ENCODE measurements at regions not wholly inside any gene's neighbourhood (a gene's known extent, or its start where the extent isn't known, plus 50 kb on each side); places are given as distances from the start of the nearest gene placed in this dataset.

DNA sequence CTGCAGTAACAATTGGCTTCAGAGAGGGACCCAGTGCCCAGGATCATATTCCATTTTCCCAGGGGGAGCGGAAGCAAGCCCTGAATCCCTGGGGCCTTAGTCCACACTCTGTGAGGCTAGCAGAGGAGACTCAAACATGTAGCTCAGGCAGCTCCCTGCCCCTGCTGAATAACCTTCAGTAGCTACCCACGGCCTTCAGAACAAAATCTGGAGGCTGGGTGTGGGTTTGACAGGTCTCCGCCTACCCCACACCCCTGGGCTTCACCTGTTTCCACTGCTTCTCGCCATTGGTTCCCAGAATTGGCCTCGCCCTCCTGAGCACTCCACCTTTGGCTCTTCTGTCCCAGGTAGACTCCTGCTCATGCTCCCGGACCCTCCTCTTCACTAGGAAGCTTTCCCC lies 93.6 kb upstream of the ATP2B2 start:
- no peaks in the 10 kb centered on the region for H3K4me1 ChIP-seq
- TF ChIP-seq CTCF (IDR thresholded peaks at IDR 0.05) (no peak), POLR2A (IDR thresholded peaks at IDR 0.05) (no peak)
- H3K9me3 ChIP-seq = no peaks in the 10 kb centered on the region
- intact Hi-C loops (cut with DNase I; ENCODE audit: low total_unique reads) = no loop called here
- no peaks in the 10 kb centered on the region for H3K27me3 ChIP-seq
- H3K4me3 ChIP-seq = no peak overlapping the region
- no peaks in the 10 kb centered on the region for H3K36me3 ChIP-seq
- H3K27ac ChIP-seq = no peak overlapping the region
- DNase-seq = no peak

DNA sequence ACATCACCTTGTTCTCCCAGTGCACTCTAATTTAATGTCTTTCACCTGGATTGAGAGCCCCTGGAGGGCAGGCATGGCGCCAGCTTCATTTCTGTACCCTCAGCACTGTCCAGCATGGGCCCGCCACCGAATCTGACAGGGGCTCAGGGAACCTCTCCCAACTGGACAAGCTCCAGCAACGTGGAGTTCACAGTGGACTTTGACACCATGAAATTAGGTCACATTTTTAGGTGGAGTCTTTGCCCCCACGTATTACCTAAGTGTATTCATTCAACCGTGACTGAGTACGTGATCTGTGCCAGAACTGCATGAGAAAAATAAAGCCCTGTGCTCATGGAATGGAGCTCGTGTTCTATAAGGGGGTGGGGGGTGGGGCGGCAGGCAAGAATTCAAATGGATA lies 94.1 kb upstream of the ATP2B2 start:
- no peaks in the 10 kb centered on the region for H3K27me3 ChIP-seq
- H3K9me3 ChIP-seq = no peaks in the 10 kb centered on the region
- no peaks in the 10 kb centered on the region for H3K36me3 ChIP-seq
- H3K27ac ChIP-seq = no peak overlapping the region
- H3K4me3 ChIP-seq = no peak overlapping the region
- DNase-seq = no peak
- TF ChIP-seq POLR2A (IDR thresholded peaks at IDR 0.05) (no peak), CTCF (IDR thresholded peaks at IDR 0.05) (no peak)
- intact Hi-C loops (cut with DNase I; ENCODE audit: low total_unique reads) = no loop called here
- H3K4me1 ChIP-seq = no peaks in the 10 kb centered on the region

- no peak overlapping the region for H3K27ac ChIP-seq
- H3K4me1 ChIP-seq = no peaks in the 10 kb centered on the region
- H3K4me3 ChIP-seq = no peak overlapping the region
- no peaks in the 10 kb centered on the region for H3K27me3 ChIP-seq
- TF ChIP-seq CTCF (IDR thresholded peaks at IDR 0.05) (no peak), POLR2A (IDR thresholded peaks at IDR 0.05) (no peak)
- no peaks in the 10 kb centered on the region for H3K36me3 ChIP-seq
- DNase-seq = no peak
- H3K9me3 ChIP-seq = no peaks in the 10 kb centered on the region
- intact Hi-C loops (cut with DNase I; ENCODE audit: low total_unique reads) = no loop called here
These were observed 94.9 kb upstream of the ATP2B2 start for GRCh38 chr3:10600296-10600714.

DNA sequence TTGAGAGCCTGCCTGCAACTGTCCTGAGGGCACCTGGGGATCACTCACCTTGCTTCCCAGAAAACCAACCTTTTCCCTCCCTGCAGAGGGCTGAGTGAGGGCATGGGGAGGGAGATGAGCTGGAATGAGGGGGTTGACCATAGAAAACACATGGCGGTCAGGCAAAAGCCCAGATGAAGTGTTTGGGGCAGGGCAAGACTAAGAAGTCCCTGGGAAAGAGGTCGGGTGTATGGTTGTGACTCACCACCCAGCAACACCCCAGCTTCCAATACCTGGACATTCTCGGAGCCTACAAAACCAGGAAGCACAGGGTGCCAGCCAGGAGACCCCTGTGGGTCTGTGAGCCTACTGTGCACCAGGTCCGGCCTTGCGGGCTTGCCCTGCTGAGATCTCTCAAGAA lies 95.3 kb upstream of the ATP2B2 start:
- Histone ChIP-seq H3K9me3 (no peaks in the 10 kb centered on the region), H3K27me3 (no peaks in the 10 kb centered on the region), H3K4me3 (no peak overlapping the region), H3K36me3 (no peaks in the 10 kb centered on the region), H3K4me1 (no peaks in the 10 kb centered on the region), H3K27ac (no peak overlapping the region)
- no peak for DNase-seq
- no peak for TF ChIP-seq CTCF (IDR thresholded peaks at IDR 0.05)
- TF ChIP-seq POLR2A (IDR thresholded peaks at IDR 0.05) = no peak
- intact Hi-C loops (cut with DNase I; ENCODE audit: low total_unique reads) = no loop called here

DNA sequence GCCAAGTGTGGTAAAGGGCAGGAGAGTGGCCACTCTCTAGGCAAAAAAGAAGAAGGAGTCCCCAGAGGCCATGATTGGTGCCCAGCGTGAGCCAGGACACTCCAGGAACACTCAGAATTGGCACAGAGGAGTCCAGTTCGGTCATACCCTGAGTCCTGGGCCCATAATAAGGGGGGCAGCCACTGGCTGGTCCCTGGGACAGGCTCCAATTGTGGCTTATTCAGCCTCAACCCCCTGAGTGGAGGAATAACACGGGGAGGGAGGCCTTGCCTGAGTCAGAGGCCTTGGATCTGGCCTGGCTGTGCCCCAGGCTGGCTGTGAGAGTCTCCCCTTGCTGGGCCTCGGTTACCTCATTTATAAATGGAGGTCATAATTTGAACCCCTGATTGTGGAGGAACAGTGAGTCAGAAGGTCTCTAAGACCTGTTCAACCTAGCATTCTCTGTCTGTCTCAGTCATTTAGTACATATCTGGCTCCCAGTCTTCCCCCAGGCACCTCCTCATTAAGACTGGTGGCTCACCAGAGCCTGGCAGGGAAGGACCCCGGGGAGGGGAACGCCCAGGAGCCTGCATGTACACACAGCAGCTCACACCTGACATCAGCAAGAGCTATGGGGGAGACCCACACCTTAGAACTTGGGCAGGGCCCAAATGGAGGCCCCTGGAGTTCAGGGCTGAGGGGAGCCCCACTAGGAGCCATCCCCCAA lies 95.9 kb upstream of the ATP2B2 start:
- intact Hi-C loops (cut with DNase I; ENCODE audit: low total_unique reads) = no loop called here
- TF ChIP-seq POLR2A (IDR thresholded peaks at IDR 0.05) (no peak), CTCF (IDR thresholded peaks at IDR 0.05) (no peak)
- Histone ChIP-seq H3K4me1 (no peaks in the 10 kb centered on the region), H3K9me3 (no peaks in the 10 kb centered on the region), H3K4me3 (no peak overlapping the region), H3K27me3 (no peaks in the 10 kb centered on the region), H3K36me3 (no peaks in the 10 kb centered on the region), H3K27ac (no peak overlapping the region)
- DNase-seq = no peak
